ENCODE measurements at regions not wholly inside any gene's neighbourhood (a gene's known extent, or its start where the extent isn't known, plus 50 kb on each side); places are given as distances from the start of the nearest gene placed in this dataset.

DNA sequence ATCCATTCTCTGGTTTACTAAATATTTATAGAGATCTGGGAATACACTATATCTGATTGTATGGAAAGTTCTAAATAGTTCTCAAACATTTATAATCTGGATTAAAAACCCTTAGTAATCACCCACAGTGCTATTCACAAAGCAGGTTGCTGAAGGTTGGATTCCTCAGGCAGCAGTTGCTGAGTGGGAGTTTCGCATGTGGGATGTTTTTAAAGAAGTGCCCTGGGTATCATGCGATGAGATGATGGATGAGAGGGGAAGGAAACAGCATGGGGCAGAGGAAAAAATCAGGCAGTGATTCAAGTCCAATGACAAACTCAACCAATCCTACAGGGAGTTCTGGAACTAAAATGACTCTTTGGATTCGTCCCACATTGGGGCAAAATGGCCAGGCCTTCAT, 85.3 kb upstream of the GALNT2 start:
- no peak for DNase-seq

DNA sequence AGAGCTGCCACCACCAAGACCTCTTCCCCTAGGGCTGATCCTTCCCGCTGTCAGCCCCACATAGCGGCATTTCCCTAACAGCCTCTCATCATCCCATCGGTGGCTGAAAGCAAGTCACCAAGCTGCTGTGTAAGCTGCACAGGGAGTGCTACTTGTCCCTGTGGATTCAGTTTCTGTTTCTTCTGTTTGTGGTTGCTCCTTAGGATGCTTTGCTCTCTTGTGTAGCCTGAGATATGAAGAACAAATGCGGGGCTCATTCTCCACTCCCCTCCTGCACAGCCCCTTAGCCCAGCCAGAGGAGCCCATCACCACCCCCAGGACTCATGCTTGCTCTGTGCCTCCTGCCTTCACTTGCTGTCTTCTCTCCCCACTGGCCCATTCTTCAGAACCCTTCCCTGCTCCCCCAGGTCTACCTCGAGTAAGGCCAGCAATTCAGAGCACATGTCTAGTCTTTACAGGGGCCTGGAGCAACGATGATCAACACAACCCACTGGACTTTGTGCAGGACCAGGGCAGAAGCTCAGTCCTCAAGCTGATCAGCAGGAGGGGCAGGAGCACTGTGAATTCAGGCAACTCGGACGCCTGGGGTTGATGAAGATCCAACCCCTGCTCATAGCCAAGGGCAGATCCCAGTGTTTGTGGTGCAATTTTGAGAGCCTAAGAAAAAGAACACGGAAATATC, 82.6 kb upstream of the GALNT2 start:
- no peak for DNase-seq

DNA sequence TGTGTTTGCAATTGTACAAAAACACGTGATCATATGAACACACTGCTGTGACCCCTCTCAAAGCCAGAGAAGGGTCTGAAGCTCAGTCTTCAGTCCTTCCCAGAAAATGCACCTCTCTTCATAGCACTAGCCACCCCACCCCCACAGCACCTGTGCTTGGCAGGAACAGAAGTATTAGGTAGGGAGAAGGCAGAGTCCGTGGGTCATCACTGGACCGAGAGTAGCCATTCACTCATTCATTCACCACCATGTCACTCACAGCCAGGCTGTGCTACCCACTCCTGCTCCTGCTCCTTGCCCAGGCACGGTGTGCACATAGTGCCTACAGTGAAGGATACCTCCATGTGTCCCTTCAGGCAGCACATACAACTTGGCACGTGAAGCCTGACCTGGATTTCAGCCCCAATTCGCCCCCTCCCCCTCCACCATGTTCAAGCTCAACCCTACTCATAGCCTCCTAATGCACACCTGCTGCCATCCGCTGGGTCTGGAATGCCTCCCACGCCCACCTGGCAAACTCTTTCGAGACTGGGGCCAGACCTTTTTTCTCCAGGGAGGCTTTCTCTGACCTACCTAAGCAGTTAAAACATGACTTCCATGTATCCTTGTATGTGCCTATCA, 81.9 kb upstream of the GALNT2 start:
- DNase-seq, result no peak

DNA sequence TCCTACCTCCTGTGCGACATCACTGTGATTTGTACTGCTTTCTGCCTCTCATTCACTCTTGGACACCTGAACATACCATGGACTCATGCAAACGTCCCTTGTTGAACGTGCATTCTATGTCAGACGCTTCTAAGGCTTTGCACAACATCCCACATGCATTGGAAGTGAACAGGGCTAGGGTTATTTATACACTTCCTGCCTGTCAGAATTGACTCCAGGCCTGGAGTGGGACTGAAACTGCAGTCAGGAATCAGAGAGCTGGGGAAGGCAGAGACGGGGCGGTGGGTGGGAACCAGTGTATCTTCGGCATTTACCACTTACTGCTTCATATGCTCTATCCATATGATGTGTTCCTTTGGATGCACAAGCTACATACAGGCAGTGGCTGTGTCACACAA, 81.4 kb upstream of the GALNT2 start:
- no peak for DNase-seq

DNA sequence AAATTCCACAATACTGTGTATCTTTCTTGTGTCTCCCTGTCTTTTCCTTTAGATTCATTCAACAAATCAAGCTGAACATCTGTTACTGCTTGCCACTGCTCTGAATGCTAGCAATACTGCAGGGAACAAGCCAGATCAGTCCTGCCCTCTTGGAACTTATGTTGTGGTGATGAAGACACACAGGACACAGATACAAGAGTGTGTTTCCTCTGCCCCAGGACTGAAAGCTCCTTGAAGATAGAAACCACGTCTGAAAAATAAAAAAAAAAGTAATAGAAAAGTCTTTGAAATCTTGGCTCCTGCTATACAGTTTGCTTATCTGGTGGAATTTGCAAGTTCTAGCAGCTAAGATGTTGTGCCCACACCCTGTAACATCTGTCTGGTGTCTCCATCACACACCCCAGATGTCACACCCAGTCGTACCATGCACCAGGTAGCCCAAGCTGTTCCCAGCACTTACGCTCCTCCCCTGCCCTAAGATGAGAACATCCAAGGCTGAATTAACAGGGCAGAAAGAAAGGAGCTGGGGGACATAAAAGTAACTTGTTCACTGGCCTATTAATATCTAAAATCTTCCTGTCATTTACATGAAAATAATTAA, 80.2 kb upstream of the GALNT2 start:
- DNase-seq, result no peak

DNA sequence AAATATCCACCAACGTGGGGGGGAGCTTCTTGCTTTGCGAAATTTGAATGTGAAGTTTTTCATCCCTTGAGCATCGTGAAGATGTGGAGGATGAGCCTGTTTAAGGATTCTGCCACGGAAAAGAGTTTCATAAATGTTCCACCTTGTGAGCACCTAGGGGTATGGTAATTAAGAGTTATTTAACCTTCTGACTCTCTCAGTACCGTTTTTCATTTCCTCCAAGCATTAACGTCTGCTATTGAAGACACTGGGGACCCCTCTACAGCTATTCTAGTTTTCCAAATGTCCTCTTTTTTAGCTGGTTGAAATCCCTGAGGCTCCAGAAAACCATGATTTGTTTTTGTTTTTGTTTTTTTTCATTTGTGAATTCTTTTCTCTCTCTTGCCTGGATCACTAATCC, 79.1 kb upstream of the GALNT2 start:
- DNase-seq, result no peak

DNA sequence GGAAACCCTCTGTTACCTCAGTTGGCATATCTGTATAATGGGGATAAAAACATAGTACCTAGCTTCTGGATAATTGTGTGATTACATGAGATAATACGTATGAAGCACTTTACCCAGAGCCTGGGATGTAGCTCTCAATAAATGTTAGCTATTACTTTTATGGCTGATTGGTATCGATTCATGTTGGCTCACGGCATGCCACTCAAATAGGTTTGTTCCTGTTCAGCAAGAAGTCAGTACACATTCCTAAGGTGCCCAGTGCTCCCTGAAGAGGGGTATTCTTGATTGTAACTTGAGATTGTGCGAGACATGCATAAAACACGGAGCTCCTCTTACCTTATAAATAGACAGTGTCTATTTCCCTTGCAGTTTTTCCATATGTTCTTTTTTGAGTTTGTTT, 78.5 kb upstream of the GALNT2 start:
- no peak for DNase-seq

DNA sequence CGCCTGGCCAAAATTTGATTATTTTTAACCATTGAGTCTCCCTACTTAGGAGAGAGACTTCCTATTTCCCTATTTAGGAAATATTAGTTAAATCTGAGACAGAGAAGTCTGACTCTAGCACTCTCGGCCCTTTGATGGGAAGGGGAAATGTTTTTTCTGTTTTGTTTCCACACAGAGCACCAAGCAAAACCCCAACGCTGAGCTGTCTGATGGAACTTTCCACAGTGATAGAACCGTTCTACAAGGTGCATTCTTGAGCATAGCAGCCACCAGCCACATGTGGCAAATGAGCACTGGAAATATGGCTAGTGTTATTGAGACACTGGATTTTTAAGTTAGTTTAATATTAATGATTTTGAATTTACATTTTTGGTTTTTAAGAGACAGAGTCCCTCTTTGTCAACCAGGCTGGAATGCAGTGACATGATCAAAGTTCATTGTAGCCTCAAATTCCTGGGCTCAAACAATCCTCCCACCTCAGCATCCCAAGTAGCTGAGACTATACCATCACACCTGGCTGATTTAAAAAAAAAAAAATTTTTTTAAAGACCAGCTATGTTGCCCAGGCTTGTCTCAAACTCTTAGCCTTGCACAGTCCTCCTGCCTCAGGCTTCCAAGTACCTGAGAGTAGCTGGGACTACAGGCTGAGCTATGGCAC, 77.3 kb upstream of the GALNT2 start:
- no peak for DNase-seq

DNA sequence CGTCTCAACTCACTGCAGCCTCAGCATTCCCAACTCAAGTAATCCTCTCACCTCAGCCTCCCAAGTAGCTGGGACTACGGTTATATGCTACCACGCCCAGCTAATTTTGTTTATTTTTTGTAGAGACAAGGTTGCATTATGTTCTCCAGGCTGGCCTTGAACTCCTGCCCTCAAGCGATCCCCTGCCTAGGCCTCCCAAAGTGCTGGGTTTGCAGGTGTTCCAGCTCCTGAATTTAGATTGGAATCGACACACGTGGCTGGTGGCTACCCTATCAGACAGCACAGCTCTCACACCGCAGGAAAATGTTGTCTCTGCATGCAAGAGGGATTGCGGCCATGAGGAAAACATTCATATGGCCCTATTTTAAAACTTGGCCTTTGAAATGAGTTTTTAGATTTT, 76.7 kb upstream of the GALNT2 start:
- DNase-seq, result no peak

DNA sequence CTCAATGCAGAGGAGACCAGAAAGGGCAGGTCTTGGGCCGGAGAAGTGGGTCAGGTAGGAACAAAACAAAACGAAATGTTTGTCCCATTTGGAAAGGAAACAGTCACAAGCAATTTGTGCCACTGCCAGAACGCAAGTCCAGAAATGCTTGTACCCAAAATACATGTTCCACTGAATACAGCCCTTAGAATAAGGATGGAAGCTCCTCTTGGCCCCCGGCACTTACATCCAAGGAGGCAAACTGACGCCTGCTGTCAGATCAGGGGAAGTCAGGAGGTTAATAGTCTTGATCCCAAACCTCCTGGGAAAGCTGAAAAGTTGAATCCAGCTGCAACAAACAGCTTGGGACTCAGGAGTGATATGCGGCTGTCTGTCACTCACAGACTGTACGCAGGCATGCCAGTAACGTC, 75.9 kb upstream of the GALNT2 start:
- no peak for DNase-seq

DNA sequence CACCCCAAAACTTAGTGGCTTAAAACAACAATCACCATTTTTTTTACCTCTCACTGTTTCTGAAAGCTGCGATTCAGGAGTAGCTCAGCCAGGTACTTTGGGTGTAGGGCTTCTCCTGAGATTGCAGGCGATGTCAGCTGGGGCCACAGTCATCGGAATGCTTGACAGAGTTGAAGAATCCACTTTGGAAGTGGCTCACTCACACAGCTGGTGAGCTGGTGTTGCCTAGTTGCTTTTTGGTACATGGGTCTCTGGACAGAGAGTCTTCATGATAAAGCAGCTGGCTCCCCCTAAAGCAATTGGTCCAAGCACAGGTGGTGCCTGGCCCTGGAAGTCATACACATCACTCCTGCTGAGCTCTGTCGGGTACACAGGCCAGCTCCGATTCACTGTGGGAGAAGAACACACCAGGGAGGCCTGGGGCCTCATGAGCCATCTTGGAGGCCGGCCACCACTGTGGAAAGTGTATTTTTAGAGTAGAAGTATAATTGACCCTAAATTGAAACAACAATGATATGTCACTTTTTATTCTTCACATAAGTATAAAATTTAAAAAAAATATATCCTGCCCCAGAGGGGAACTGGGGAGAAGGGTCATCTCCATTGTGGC, 75.2 kb upstream of the GALNT2 start:
- DNase-seq, result no peak

DNA sequence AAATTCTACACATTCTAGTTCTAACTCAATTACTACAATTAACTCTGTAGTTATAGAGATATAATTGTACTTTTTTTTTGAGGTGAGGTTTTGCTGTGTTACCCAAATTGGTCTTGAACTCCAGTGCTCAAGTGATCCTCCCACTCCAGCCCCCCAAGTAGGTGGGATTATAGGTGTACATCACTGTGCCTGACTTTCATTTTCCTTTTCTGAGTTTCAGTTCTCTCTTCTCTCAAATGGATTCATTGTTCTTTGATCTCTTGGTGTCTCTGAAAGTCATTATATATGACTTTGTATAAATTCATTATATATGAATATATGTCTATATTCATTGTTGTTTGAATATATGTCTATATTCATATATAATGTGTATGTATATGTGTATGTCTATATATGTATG, 74.0 kb upstream of the GALNT2 start:
- DNase-seq, result no peak

DNA sequence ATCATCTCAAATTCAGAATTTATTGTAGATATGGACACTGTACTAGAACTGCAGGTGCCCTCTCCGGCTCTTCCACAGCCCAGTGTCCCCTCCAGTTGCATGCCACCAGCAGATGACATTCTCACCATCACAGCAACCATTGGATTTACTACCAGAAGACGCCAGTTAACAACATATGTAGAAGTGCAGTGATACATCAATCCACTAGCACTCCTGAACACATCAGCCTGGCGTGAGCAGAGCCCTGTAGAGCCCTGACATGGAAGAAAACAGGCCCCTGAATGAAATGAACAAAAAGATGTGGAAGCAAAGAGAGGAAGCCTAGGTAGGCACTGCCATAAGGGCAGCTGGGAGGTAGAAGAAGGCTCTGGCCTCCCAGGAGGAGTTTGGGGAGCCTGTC, 73.1 kb upstream of the GALNT2 start:
- no peak for DNase-seq

DNA sequence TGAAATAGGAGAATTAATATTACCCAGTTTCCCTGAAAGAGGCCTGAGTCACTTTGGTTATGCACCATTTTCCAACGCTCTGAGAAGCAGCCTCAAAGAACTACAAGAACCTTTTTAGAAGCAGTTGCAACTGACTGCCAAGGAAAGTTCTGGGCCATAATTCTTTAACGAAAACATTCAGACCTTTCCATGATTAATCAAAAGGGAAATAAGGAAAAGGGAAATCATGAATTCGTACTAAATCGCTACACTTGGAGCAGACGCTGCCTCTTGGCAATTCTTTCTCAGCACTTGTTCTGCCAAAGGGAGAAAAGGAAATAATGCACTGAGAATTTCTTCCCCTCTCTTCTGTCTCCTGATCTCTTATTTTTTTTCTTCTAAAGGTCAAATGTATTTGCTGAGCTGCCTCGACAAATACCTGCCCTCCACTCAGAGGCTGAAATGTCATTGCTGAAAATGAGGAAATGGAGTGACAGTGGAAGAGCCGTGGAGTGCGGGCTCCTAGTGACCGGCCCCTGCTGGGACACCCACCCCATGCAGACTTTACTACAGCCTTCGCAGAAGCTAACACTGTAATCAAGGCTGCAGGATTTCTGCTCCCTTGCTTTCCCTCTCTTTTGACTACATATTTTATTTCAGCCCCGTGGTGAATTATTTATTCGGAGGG, 67.9 kb upstream of the GALNT2 start:
- DNase-seq, result no peak

DNA sequence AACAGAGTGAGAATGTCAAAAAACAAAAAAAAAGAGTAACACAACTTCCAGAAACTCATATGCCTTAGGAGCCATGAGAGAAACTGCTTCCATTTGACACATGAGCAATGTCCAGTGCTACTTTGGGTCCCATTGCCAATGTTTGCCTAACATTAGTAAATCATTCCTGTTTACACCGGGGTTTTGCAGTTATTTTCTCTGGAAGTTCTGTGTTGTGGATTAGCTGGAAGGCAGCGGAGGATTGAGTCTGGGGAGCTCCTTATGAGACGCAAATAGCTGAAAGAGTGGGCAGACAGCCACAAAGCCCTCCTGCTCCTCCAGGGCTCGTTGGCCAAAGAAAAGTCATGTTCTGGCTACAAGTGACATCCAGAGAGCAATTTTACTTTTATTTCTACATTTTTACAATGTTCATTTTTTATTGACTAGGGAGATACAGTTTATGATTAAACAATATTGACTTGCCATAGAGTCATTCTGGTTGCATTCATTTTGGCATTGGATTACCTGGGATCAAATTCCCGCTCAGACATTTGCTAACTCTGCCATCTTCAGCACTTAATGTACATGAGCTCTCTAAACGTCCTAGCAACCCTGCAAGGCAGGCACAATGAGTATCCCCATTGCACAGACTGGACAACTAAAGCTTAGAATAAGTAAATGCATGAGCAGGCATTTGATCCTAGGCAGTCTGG, 66.4 kb upstream of the GALNT2 start:
- DNase-seq, result no peak

DNA sequence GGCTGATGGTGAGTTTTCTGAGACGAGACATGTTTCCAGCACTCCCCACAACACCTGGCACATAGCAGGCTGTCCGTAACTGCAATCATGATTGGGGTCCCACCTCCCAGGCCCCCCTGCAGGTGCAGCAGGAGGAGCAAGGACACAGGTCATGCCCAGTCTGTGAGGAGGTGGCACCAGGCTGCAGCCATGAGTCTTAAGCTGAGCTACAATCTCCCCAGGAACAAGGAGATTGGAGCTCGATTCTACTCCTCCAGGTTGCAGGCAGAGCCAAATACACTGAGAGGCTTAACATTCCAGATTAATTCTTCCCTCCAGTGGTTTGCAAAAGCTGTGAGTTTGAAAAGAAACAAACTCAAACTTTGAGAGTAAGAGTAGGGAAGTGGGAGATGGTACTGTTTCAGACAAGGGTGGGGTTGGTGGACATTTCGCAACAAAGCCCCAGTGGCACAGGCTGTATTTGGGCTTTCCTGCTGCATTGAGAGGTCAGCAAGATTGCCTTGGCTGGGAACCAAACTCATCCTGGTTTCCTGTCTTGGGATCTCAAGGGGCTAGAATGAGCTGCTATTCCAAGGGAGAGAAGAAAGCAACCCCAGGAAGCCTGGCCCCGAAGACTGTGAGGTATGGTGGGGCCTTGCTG, 64.8 kb upstream of the GALNT2 start:
- no peak for DNase-seq

DNA sequence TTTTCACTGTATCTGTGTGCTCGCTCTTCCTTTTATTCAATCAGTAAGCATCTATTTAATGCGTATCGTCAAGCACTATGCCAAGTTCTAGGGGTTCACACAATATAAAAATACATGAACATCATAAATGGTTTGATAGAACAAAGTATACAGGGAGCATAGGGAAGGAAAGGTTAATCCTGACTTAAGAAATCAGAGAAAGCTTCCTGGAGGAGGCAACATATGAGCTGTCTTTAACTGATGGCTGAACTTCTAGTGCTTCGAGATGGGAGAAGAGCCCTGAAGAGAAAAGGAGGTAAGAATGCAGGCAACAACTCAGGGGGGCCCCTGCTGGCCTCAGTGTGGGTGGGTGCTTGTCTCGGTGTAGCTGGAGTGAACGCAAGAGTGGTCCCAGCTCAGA, 63.6 kb upstream of the GALNT2 start:
- DNase-seq, result no peak

DNA sequence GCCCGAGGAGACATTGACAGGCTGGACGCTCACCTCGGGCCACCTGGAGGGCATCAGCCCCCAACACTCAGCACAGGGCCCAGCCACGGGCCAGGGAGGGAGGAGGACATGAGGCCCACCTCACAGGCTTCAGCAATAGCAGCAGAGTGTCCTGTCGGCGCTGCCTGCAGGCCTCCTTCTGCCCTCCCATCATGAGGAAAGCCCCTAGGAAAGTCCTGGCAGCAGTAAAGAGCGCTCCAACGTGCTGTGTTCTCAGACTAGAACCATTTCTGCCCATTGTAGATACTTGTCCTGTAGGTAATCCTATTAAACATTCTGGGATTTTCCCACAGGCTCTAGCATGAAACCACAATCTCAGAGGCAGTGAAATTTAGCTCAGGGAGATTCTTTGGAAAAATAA, 62.0 kb upstream of the GALNT2 start:
- no peak for DNase-seq

DNA sequence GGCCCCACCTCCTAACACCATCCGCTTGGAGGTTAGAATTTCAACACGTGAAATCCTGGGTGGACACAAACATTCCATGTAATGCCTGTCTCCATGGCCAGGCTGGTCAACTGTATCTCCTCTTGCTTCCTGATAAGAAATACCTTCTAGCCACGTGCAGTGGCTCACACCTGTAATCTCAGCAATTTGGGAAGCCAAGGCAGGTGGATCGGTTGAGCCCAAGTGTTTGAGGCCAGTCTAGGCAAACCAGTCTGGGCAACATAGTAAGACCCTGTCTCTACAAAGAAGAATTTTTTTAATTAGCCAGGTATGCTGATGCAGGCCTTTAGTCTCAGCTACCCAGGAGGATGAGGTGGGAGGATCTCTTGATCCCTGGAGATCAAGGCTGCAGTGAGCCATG, 58.3 kb upstream of the GALNT2 start:
- DNase-seq, result no peak

DNA sequence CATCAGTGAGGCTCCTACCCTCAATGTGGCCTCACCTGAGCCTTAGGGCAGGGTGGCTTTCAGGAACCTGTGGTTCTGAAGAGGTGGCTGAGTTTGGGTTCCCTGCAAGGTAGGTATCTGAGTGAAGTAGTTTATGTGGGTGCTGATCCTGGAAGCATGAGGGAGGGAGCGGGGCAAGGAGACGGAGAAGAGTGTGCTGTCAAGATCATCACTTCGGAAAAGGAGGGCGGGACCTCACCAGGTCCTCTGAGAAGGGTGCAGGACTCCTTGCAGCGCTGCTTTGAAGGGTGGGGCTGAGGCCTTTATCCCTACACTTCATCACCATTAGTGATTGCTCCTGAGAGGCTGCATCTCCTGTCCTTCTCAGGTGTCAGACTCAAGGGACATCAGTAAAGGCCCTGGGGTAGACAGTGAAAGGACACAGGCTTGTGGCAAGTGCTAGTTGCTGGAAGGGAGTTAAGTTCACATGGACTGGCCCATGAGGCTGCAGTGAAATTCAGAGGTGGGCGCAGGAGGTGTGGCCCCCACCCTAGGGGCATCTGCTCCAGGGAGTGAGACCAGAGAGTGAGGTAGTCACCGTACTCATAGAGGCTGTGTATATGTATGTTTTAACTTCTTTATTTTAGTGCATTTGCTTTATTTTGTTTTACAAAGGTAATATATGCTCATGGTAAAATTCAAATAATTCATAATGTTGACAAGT, 57.3 kb upstream of the GALNT2 start:
- no peak for DNase-seq

DNA sequence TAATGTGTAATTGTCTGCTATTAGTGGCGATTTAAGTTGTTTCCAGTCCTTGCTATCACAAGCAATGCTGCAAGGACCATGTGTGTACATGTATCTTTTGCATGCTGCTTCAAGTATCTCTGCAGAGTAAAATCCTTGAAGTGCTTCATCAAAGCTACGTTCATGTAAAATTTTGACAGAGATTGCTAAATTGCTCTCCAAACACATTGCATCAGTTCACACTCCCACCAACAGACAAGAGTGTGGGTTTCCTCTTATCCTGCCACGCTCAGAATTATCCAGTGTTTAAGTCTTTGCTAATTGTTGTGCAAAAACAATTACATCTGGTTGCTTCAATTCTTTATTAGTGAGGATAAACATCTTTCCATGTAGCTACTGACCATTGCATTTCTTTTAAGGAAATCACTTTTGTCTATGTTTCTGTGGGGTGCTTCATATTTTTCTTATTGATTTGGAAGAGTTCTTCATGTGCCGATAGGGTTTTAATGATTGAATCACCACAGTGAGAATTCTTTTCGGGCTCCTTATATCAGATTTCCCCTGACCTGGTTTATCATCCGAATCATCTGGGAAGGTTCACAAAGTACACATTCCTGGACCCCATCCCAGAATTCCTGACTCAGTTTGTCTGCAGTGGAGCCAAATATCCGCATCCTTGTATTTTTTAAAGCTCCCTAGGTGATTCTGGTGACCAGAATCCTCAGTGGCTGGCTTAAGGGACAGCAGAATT, 56.3 kb upstream of the GALNT2 start:
- no peak for DNase-seq
